Spleen (tissue), 11 donors: ENCODE measurements at regions not wholly inside any gene's neighbourhood (a gene's known extent, or its start where the extent isn't known, plus 50 kb on each side); places are given as distances from the start of the nearest gene placed in this dataset.
"Not testable (repeated sequence)": the region's sequence is repeated elsewhere in the genome, so short reads cannot be mapped to it uniquely, and the experiment has no call there.

ENCODE experiments used
- DNase-seq: peaks from one replicate; pipeline ENCODE4 v3.0.0-alpha.2; 2020
- H3K27ac ChIP-seq, 8 donors: fragments of 200-600 bp; sonication (generic) in 7 of 8; 1 replicate in 4 of 8; 2 replicates in 4 of 8; pipeline versions ENCODE4 v1.5.0 to v1.8.0; 2016 to 2021; ENCODE audit warnings: inconsistent platforms in 4 of 8, mild to moderate bottlenecking in 4 of 8, moderate library complexity in 1 of 8
- H3K27me3 ChIP-seq, 7 donors: fragments of 200-600 bp; sonication (generic) in 6 of 7; replicated peaks in 1 of 7; 1 replicate in 4 of 7; 2 replicates in 3 of 7; pipeline versions ENCODE4 v1.5.0 to v1.8.0; 2016 to 2021; ENCODE audit warnings: inconsistent platforms in 3 of 7, mild to moderate bottlenecking in 1 of 7
- H3K36me3 ChIP-seq, 6 donors: fragments of 200-600 bp; sonication (generic) in 5 of 6; 1 replicate in 4 of 6; 2 replicates in 2 of 6; pipeline versions ENCODE4 v1.5.0 to v1.8.0; 2016 to 2021; ENCODE audit warnings: inconsistent platforms in 2 of 6
- H3K4me1 ChIP-seq, 6 donors: fragments of 200-600 bp; sonication (generic) in 5 of 6; 1 replicate in 3 of 6; 2 replicates in 3 of 6; pipeline versions ENCODE4 v1.5.0 to v1.8.0; 2016 to 2021; ENCODE audit warnings: inconsistent platforms in 3 of 6
- H3K4me3 ChIP-seq, 8 donors: fragments of 200-600 bp; sonication (generic) in 7 of 8; 1 replicate in 4 of 8; 2 replicates in 4 of 8; pipeline versions ENCODE4 v1.5.0 to v1.8.0; 2016 to 2021; ENCODE audit warnings: inconsistent platforms in 4 of 8, mild to moderate bottlenecking in 4 of 8, moderate library complexity in 2 of 8
- H3K9me3 ChIP-seq, 8 donors: fragments of 200-600 bp; sonication (generic) in 7 of 8; 1 replicate in 4 of 8; 2 replicates in 4 of 8; pipeline versions ENCODE4 v1.5.0 to v1.8.0; 2016 to 2021; ENCODE audit warnings: inconsistent platforms in 4 of 8
- CTCF ChIP-seq, 11 experiments: fragments of 200-600 bp in 7 of 11; fragments of 450-650 bp in 4 of 11; sonication (generic) in 4 of 11; IDR thresholded peaks in 8 of 11; conservative IDR thresholded peaks in 3 of 11; 1 replicate in 7 of 11; 2 replicates in 4 of 11; pipeline versions ENCODE4 v1.4.0 to v1.8.0; 2016 to 2021; ENCODE audit warnings: antibody characterized with exemption in 11 of 11, inconsistent platforms in 4 of 11, mild to moderate bottlenecking in 1 of 11
- POLR2A ChIP-seq, 3 donors: fragments of 450-650 bp; IDR thresholded peaks; one replicate each; pipeline ENCODE4 v1.5.1; 2017; ENCODE audit warnings: antibody characterized with exemption in 3 of 3, mild to moderate bottlenecking in 1 of 3
- POLR2AphosphoS5 ChIP-seq, 3 donors: sonication (generic); formaldehyde crosslinking; IDR thresholded peaks; one replicate each; pipeline ENCODE4 v1.5.1; 2017; ENCODE audit warnings: antibody characterized with exemption in 3 of 3
- WGBS, 5 donors: extraction: QIAGEN DNeasy Blood & Tissue Kit in 3 of 5; methylation state at CpG; one replicate each; pipeline versions ENCODE4 v1.1.5 to v1.1.7; 2013 to 2018; 5-methylcytosine and 5-hydroxymethylcytosine counted together
- intact Hi-C: fragments of 100-400 bp; cut with DNase I; formaldehyde crosslinking; loops from one replicate; pipeline ENCODE4 v1.15.0; 2023; ENCODE audit warnings: low total_unique reads
- small RNA-seq, 4 donors: library from RNA; depleted of rRNA; stranded (forward); fragments of <200 nt; gene quantifications; one replicate each; pipeline ENCODE3, GENCODE V24; 2016
- donor health status: healthy with polysubstance abuse.
- donor health status: DM: no; HTN: no; CAD: no; lungs with moderate emphysema.
- donor health status: DM: no; HTN: no; CAD: no.
- donor health status: Bipolar disorder and iron deficiency.
- donor health status: healthy.
- donor health status: DM: no; HTN: no; CAD: no.
- donor health status: DM: yes; HTN: yes; CAD: no.

GRCh38 chr4:101411926-101412325, 64.6 kb upstream of the PPP3CA start:
- peaks cover 0 to 4% (median 0%) of the 10 kb centered on the region in 8 donors for H3K9me3 ChIP-seq
- DNase-seq, result no peak
- H3K27ac ChIP-seq, result no peak overlapping the region
- H3K4me1 ChIP-seq, result peaks cover 0 to 5% (median under 1%) of the 10 kb centered on the region in 6 donors
- 85 to 93% (median 89%) methylated on average over 2 of the region's 2 CpGs for WGBS, 5 donors
- H3K4me3 ChIP-seq, result no peak overlapping the region
- no peaks in the 10 kb centered on the region for H3K36me3 ChIP-seq
- intact Hi-C loops, result no loop called here
- no peaks in the 10 kb centered on the region for H3K27me3 ChIP-seq
- no peak for TF ChIP-seq POLR2AphosphoS5 (IDR thresholded peaks at IDR 0.05)

- H3K4me1 ChIP-seq, H3K27me3 ChIP-seq, H3K36me3 ChIP-seq, H3K4me3 ChIP-seq, intact Hi-C loops, H3K27ac ChIP-seq, DNase-seq, H3K9me3 ChIP-seq: not testable (repeated sequence)
- WGBS, 5 donors, result 87 to 97% (median 95%) methylated on average over 24 of the region's 24 CpGs
Measured at GRCh38 chr4:101411281-101411910, 64.1 kb upstream of the PPP3CA start.

GRCh38 chr4:101400096-101400495, 52.8 kb upstream of the PPP3CA start:
- DNase-seq, result no peak
- Histone ChIP-seq H3K27ac (no peak overlapping the region), H3K4me3 (no peak overlapping the region), H3K27me3 (no peaks in the 10 kb centered on the region), H3K4me1 (no peaks in the 10 kb centered on the region), H3K9me3 (peaks cover 0 to 10% (median 1%) of the 10 kb centered on the region in 8 donors), H3K36me3 (no peaks in the 10 kb centered on the region)
- intact Hi-C loops, result no loop called here
- TF ChIP-seq POLR2A (IDR thresholded peaks at IDR 0.05), result no peak
- no peak for TF ChIP-seq POLR2AphosphoS5 (IDR thresholded peaks at IDR 0.05)
- TF ChIP-seq CTCF (IDR thresholded peaks at IDR 0.05 in 8 of 11, conservative IDR thresholded peaks at IDR 0.05 in 3 of 11), result no peak
- 69 to 81% (median 72%) methylated on average over 3 of the region's 3 CpGs for WGBS, 5 donors

GRCh38 chr4:101398807-101399206, 51.5 kb upstream of the PPP3CA start:
- intact Hi-C loops, result no loop called here
- H3K4me3 ChIP-seq, result no peak overlapping the region
- no peak overlapping the region for H3K27ac ChIP-seq
- no peaks in the 10 kb centered on the region for H3K4me1 ChIP-seq
- TF ChIP-seq CTCF (IDR thresholded peaks at IDR 0.05 in 8 of 11, conservative IDR thresholded peaks at IDR 0.05 in 3 of 11), result no peak
- no peak for TF ChIP-seq POLR2A (IDR thresholded peaks at IDR 0.05)
- H3K27me3 ChIP-seq, result no peaks in the 10 kb centered on the region
- WGBS, 5 donors, result 91 to 98% (median 93%) methylated on average over 4 of the region's 4 CpGs
- no peaks in the 10 kb centered on the region for H3K36me3 ChIP-seq
- H3K9me3 ChIP-seq, result peaks cover 0 to 2% (median 0%) of the 10 kb centered on the region in 8 donors
- DNase-seq, result no peak

Small RNAs in the stretch of these regions (small RNA-seq; reads per million reads assigned to genes)
- 0 reads per million in 4 donors for gene RNU6-462P
